ENCODE measurements at regions not wholly inside any gene's neighbourhood (a gene's known extent, or its start where the extent isn't known, plus 50 kb on each side); places are given as distances from the start of the nearest gene placed in this dataset.

GRCh38 chr3:87792198-87792533 is 266.6 kb downstream of the CGGBP1 start:
- TF ChIP-seq POLR2A (IDR thresholded peaks at IDR 0.05; ENCODE audit: low read depth, low read length) (no peak), POLR2AphosphoS5 (IDR thresholded peaks at IDR 0.05; ENCODE audit: low read depth, low read length) (no peak), TAF1 (IDR thresholded peaks at IDR 0.05; ENCODE audit: borderline replicate concordance, low read depth, low read length) (no peak)
